ENCODE measurements at regions not wholly inside any gene's neighbourhood (a gene's known extent, or its start where the extent isn't known, plus 50 kb on each side); places are given as distances from the start of the nearest gene placed in this dataset.

- H3K4me2 ChIP-seq = no peak overlapping the region
- no peak for TF ChIP-seq Cebpa-rat (IDR thresholded peaks at IDR 0.05)
- no peak overlapping the region for H3K4me3 ChIP-seq
These were observed 700.7 kb downstream of the RNF144B start for GRCh38 chr6:19087897-19088296.

DNA sequence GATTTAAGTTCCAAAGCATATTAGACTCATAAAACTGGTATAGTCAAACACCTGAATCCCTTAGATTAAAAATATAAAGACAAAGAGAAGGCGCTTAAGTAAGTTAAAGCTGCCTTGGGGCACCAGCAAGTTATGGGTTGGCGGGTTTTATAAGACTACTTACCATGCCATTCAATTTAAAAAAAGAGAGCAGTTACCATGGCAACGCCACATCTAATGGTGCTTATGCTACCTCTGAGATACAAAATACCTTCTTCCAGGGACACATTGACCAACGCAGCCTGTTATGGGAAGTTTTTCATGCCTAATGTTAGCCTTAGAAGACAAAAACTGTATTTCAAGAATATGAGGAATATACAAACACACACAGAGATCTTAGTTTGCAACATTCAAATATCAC lies 713.6 kb downstream of the RNF144B start:
- no peak overlapping the region for H3K9ac ChIP-seq
- H3K9me3 ChIP-seq = no peaks in the 10 kb centered on the region; the same call in 1 of the 2 replicates
- no peaks in the 10 kb centered on the region for H3K36me3 ChIP-seq
- no peaks in the 10 kb centered on the region for H3K27me3 ChIP-seq
- TF ChIP-seq Cebpa-rat (IDR thresholded peaks at IDR 0.05) = no peak
- H3K27ac ChIP-seq = no peak overlapping the region
- H4K20me1 ChIP-seq = no peaks in the 10 kb centered on the region
- no peaks in the 10 kb centered on the region for H3K4me1 ChIP-seq
- no peak overlapping the region for H3K4me3 ChIP-seq
- no peak overlapping the region for H3K4me2 ChIP-seq

More at GRCh38 chr6:19087897-19088296, 700.7 kb downstream of the RNF144B start:
- H3K36me3 ChIP-seq = no peaks in the 10 kb centered on the region
- H3K27me3 ChIP-seq = no peaks in the 10 kb centered on the region
- H3K9me3 ChIP-seq = no peaks in the 10 kb centered on the region
- H3K27ac ChIP-seq = no peak overlapping the region
- no peak overlapping the region for H3K9ac ChIP-seq
- H3K4me1 ChIP-seq = no peaks in the 10 kb centered on the region
- no peaks in the 10 kb centered on the region for H4K20me1 ChIP-seq

DNA sequence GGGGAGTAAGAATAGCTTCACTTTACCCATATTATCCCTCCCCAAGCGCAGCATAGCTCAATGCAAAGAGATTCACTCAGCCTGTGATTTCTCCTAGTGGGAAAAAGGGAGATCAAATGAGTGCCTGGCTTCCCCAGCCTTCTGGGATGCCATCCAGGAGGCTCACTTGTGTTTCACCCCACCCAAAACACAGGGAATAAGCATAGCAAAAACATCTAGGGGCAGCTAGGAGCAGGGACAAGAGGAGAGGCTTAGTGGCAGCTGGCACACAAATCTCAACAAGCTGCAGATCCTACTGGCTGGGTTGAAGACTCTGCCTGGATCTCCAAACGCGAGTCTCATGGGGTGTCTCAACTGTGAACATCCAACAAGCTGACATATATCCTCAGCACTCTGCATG lies 715.8 kb downstream of the RNF144B start:
- TF ChIP-seq Cebpa-rat (IDR thresholded peaks at IDR 0.05) = no peak
- Histone ChIP-seq H3K4me3 (no peak overlapping the region), H3K4me2 (no peak overlapping the region), H3K27ac (no peak overlapping the region), H3K27me3 (no peaks in the 10 kb centered on the region), H3K36me3 (no peaks in the 10 kb centered on the region), H4K20me1 (no peaks in the 10 kb centered on the region), H3K9ac (no peak overlapping the region), H3K4me1 (no peaks in the 10 kb centered on the region), H3K9me3 (peaks cover 5% of the 10 kb centered on the region; the same call in 1 of the 2 replicates)

- Histone ChIP-seq H3K9ac (no peak overlapping the region), H3K4me1 (no peaks in the 10 kb centered on the region), H3K27me3 (no peaks in the 10 kb centered on the region), H3K9me3 (peaks cover 5% of the 10 kb centered on the region; the same call in 1 of the 2 replicates), H4K20me1 (no peaks in the 10 kb centered on the region), H3K4me3 (no peak overlapping the region), H3K27ac (no peak overlapping the region), H3K36me3 (no peaks in the 10 kb centered on the region), H3K4me2 (no peak overlapping the region)
- TF ChIP-seq Cebpa-rat (IDR thresholded peaks at IDR 0.05) = no peak
These were observed 720.3 kb downstream of the RNF144B start for GRCh38 chr6:19107468-19107867.

DNA sequence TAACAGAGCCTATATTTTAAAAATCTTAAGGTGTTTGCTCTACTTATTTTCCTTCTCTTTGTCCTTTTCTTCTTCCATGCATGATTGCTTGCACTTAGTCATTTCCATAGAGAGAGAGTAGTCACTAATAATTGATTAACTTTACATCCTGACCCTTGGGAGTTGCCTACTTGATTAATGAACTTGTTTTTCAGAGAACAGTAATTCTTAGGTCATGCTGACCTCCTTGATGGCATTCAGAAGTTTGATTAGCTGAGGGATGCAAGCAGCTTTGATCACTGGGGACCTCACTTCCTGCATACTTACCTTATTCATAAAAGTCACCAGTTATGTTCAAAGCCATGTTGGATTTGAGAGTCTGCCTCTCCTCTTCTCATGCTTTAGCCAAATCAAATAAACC lies 715.6 kb upstream of the ID4 start:
- Histone ChIP-seq H3K9ac (no peak overlapping the region), H3K27me3 (no peaks in the 10 kb centered on the region), H3K36me3 (no peaks in the 10 kb centered on the region), H4K20me1 (no peaks in the 10 kb centered on the region), H3K4me3 (no peak overlapping the region), H3K9me3 (no peaks in the 10 kb centered on the region), H3K4me2 (no peak overlapping the region), H3K4me1 (no peaks in the 10 kb centered on the region), H3K27ac (no peak overlapping the region)
- TF ChIP-seq Cebpa-rat (IDR thresholded peaks at IDR 0.05) = no peak

- no peak for TF ChIP-seq Cebpa-rat (IDR thresholded peaks at IDR 0.05)
- no peak overlapping the region for H3K27ac ChIP-seq
- H3K4me3 ChIP-seq = no peak overlapping the region
- H3K9me3 ChIP-seq = no peaks in the 10 kb centered on the region
- H3K9ac ChIP-seq = no peak overlapping the region
- H3K4me1 ChIP-seq = no peaks in the 10 kb centered on the region
- no peak overlapping the region for H3K4me2 ChIP-seq
- H4K20me1 ChIP-seq = no peaks in the 10 kb centered on the region
- H3K27me3 ChIP-seq = no peaks in the 10 kb centered on the region
- H3K36me3 ChIP-seq = no peaks in the 10 kb centered on the region
These were observed 710.1 kb upstream of the ID4 start for GRCh38 chr6:19127081-19127480.

GRCh38 chr6:19128701-19129100 lies 708.5 kb upstream of the ID4 start:
- Histone ChIP-seq H4K20me1 (no peaks in the 10 kb centered on the region), H3K9ac (no peak overlapping the region), H3K27me3 (no peaks in the 10 kb centered on the region), H3K36me3 (no peaks in the 10 kb centered on the region), H3K27ac (no peak overlapping the region), H3K4me2 (no peak overlapping the region), H3K9me3 (no peaks in the 10 kb centered on the region), H3K4me3 (no peak overlapping the region), H3K4me1 (no peaks in the 10 kb centered on the region)
- TF ChIP-seq Cebpa-rat (IDR thresholded peaks at IDR 0.05) = no peak

- no peaks in the 10 kb centered on the region for H3K36me3 ChIP-seq
- no peak overlapping the region for H3K27ac ChIP-seq
- H3K4me1 ChIP-seq = no peaks in the 10 kb centered on the region
- no peaks in the 10 kb centered on the region for H4K20me1 ChIP-seq
- H3K9me3 ChIP-seq = no peaks in the 10 kb centered on the region
- no peak for TF ChIP-seq Cebpa-rat (IDR thresholded peaks at IDR 0.05)
- H3K4me2 ChIP-seq = no peak overlapping the region
- no peak overlapping the region for H3K4me3 ChIP-seq
- H3K9ac ChIP-seq = no peak overlapping the region
- no peaks in the 10 kb centered on the region for H3K27me3 ChIP-seq
These were observed 701.5 kb upstream of the ID4 start for GRCh38 chr6:19135706-19136105.

DNA sequence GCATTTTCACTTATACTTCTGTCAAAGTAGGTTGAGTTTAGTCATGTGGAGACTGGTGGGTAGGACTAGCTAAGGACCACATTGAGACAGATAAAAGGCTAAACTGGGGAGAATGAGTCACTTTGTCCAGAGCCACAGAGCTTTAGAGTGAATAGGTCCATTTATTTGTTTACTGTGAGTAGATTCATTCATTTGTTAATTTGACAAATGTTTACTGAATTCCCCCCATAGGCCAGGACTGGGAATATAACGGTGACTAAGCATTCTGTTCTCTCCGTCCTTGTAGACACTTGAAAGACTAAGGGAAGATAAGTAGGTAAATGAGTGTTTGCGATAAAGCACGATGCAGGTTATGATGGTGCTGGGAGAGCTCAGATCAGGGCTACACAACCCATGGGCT lies 699.7 kb upstream of the ID4 start:
- no peak for TF ChIP-seq Cebpa-rat (IDR thresholded peaks at IDR 0.05)
- no peaks in the 10 kb centered on the region for H3K9me3 ChIP-seq
- H3K4me1 ChIP-seq = no peaks in the 10 kb centered on the region
- no peak overlapping the region for H3K4me2 ChIP-seq
- no peak overlapping the region for H3K27ac ChIP-seq
- no peak overlapping the region for H3K9ac ChIP-seq
- H3K27me3 ChIP-seq = no peaks in the 10 kb centered on the region
- no peak overlapping the region for H3K4me3 ChIP-seq
- H3K36me3 ChIP-seq = no peaks in the 10 kb centered on the region
- no peaks in the 10 kb centered on the region for H4K20me1 ChIP-seq

DNA sequence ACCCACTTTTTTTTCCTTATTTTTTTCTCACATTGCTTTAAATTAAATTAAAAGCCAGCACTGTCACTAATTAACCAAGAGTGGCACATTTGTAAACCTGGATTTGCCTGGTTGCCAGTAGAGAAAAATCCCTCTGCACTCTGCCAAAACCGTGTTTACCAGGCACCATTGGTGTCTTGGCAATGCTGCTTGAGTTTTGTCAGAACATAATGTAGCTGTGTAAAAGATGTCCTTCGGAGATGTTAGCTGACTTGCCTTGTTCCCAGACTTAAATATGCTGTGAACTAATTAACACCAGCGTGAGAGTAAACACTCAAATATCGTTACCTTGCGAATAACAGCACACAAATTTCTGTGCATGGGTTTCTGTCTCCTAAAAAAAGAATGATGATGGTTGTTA lies 694.9 kb upstream of the ID4 start:
- Histone ChIP-seq H3K27me3 (no peaks in the 10 kb centered on the region), H3K9ac (no peak overlapping the region), H3K4me2 (no peak overlapping the region), H3K27ac (no peak overlapping the region), H4K20me1 (no peaks in the 10 kb centered on the region), H3K4me3 (no peak overlapping the region), H3K4me1 (no peaks in the 10 kb centered on the region), H3K9me3 (no peaks in the 10 kb centered on the region), H3K36me3 (no peaks in the 10 kb centered on the region)
- no peak for TF ChIP-seq Cebpa-rat (IDR thresholded peaks at IDR 0.05)

GRCh38 chr6:19150307-19150706 lies 686.9 kb upstream of the ID4 start:
- Histone ChIP-seq H3K9ac (no peak overlapping the region), H3K9me3 (no peaks in the 10 kb centered on the region), H3K4me1 (no peaks in the 10 kb centered on the region), H4K20me1 (no peaks in the 10 kb centered on the region), H3K27ac (no peak overlapping the region), H3K27me3 (no peaks in the 10 kb centered on the region), H3K36me3 (no peaks in the 10 kb centered on the region), H3K4me2 (no peak overlapping the region), H3K4me3 (no peak overlapping the region)
- no peak for TF ChIP-seq Cebpa-rat (IDR thresholded peaks at IDR 0.05)
